T-helper 2 cell treated with Interferon-gamma antibody and Interleukin-4, amounts not matched to agents 100 ng/mL and 5 ng/mL, for 36 hours (primary cell): ENCODE measurements at regions not wholly inside any gene's neighbourhood (a gene's known extent, or its start where the extent isn't known, plus 50 kb on each side); places are given as distances from the start of the nearest gene placed in this dataset.

Experiments
- intact Hi-C: fragments of 100-400 bp; cut with micrococcal nuclease; formaldehyde crosslinking; loops from one replicate; pipeline ENCODE4 v1.15.1; 2023

GRCh38 chr13:106650690-106651205, 82.8 kb upstream of the ARGLU1 start:
- intact Hi-C loops = no loop called here

GRCh38 chr13:106649495-106649894, 81.6 kb upstream of the ARGLU1 start:
- intact Hi-C loops = no loop called here

- intact Hi-C loops = no loop called here
Measured at GRCh38 chr13:106640515-106640914, 72.6 kb upstream of the ARGLU1 start.

- intact Hi-C loops = no loop called here
Measured at GRCh38 chr13:106637519-106637918, 69.6 kb upstream of the ARGLU1 start.

GRCh38 chr13:106636492-106636891, 68.6 kb upstream of the ARGLU1 start:
- intact Hi-C loops = no loop called here

GRCh38 chr13:106635616-106636015, 67.7 kb upstream of the ARGLU1 start:
- intact Hi-C loops = no loop called here

GRCh38 chr13:106633321-106633720, 65.4 kb upstream of the ARGLU1 start:
- intact Hi-C loops = no loop called here

- intact Hi-C loops = no loop called here
Measured at GRCh38 chr13:106630650-106631049, 62.7 kb upstream of the ARGLU1 start.

GRCh38 chr13:106630162-106630561, 62.2 kb upstream of the ARGLU1 start:
- intact Hi-C loops = no loop called here

GRCh38 chr13:106628936-106629659, 61.2 kb upstream of the ARGLU1 start:
- intact Hi-C loops = no loop called here

GRCh38 chr13:106626473-106626872, 58.5 kb upstream of the ARGLU1 start:
- intact Hi-C loops = no loop called here

- intact Hi-C loops = no loop called here
Measured at GRCh38 chr13:106625578-106625977, 57.6 kb upstream of the ARGLU1 start.

- intact Hi-C loops = loop anchor here (5.0 kb wide), 2 partner anchors 57 to 87 kb away; partner anchors contain the start of genes ARGLU1 and EFNB2
Measured at GRCh38 chr13:106623799-106624460, 56.0 kb upstream of the ARGLU1 start.

- intact Hi-C loops = loop anchor here (5.0 kb wide), 2 partner anchors 55 to 85 kb away; partner anchors contain the start of genes ARGLU1 and EFNB2
Measured at GRCh38 chr13:106621833-106622232, 53.9 kb upstream of the ARGLU1 start.

- intact Hi-C loops = loop anchor here (5.0 kb wide), 2 partner anchors 53 to 83 kb away; partner anchors contain the start of genes ARGLU1 and EFNB2
Measured at GRCh38 chr13:106619688-106620555, 52.0 kb upstream of the ARGLU1 start.
